Cardiac muscle cell (in vitro differentiated cells and primary cell): ENCODE measurements at regions not wholly inside any gene's neighbourhood (a gene's known extent, or its start where the extent isn't known, plus 50 kb on each side); places are given as distances from the start of the nearest gene placed in this dataset.

Experiments
- DNase-seq, 2 donors: peaks; one replicate each; pipeline versions ENCODE4 v3.0.0 to v3.0.0-alpha.2; 2010 to 2017; ENCODE audit warnings: low read depth in 1 of 2, low spot score in 1 of 2
- H3K27ac ChIP-seq: fragments of 200-600 bp; sonication (generic); 2 replicates; pipeline ENCODE4 v1.5.1; 2016
- H3K27me3 ChIP-seq: fragments of 200-600 bp; sonication (generic); 2 replicates; pipeline ENCODE4 v1.6.0; 2016; ENCODE audit warnings: control low read depth
- H3K36me3 ChIP-seq: fragments of 200-600 bp; sonication (generic); 2 replicates; pipeline ENCODE4 v1.5.1; 2016; ENCODE audit warnings: control low read depth
- H3K4me1 ChIP-seq: fragments of 200-600 bp; sonication (generic); 2 replicates; pipeline ENCODE4 v1.8.1; 2017; ENCODE audit warnings: low read depth, mild to moderate bottlenecking, mixed run types
- H3K4me3 ChIP-seq: fragments of 200-600 bp; sonication (generic); 2 replicates; pipeline ENCODE4 v1.5.1; 2016; ENCODE audit warnings: mild to moderate bottlenecking
- H3K9me3 ChIP-seq: fragments of 200-600 bp; sonication (generic); 2 replicates; pipeline ENCODE4 v1.5.1; 2017; ENCODE audit warnings: low read depth, mild to moderate bottlenecking, control low read depth
- CTCF ChIP-seq: IDR thresholded peaks from 2 replicates; pipeline ENCODE4 v1.5.1; 2012; ENCODE audit warnings: low read depth, mild to moderate bottlenecking, low read length

DNA sequence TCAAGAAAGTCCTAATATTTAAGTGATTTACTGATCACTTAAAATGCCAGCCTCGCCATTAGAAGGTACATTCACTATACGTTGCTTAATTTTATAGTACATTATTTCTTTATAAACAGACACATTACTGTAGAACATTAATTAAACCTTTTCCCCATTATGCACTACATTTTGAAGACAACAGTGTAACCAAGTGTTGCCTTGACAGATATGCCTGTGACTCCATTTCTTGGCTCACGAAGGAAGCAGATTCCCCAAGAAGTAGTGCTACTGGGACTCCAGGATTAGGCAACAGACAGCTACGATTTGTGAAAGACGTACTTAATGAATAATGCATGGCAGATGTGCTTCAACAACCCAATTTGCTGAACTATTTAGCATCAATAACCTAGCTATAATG lies 394.8 kb downstream of the RPS29 start:
- no peak for TF ChIP-seq CTCF
- H3K27ac ChIP-seq = no peak overlapping the region
- no peaks in the 10 kb centered on the region for H3K9me3 ChIP-seq
- no peak overlapping the region for H3K4me3 ChIP-seq
- peaks cover 4% of the 10 kb centered on the region for H3K4me1 ChIP-seq
- no peak for DNase-seq
- H3K27me3 ChIP-seq = no peaks in the 10 kb centered on the region
- no peaks in the 10 kb centered on the region for H3K36me3 ChIP-seq

GRCh38 chr14:49189375-49189774 lies 396.8 kb downstream of the RPS29 start:
- no peak for TF ChIP-seq CTCF
- Histone ChIP-seq H3K27ac (no peak overlapping the region), H3K36me3 (no peaks in the 10 kb centered on the region), H3K4me3 (no peak overlapping the region), H3K4me1 (no peaks in the 10 kb centered on the region), H3K9me3 (no peaks in the 10 kb centered on the region), H3K27me3 (no peaks in the 10 kb centered on the region)
- no peak for DNase-seq

GRCh38 chr14:49187799-49188198 lies 398.4 kb downstream of the RPS29 start:
- no peaks in the 10 kb centered on the region for H3K4me1 ChIP-seq
- TF ChIP-seq CTCF = no peak
- no peaks in the 10 kb centered on the region for H3K27me3 ChIP-seq
- H3K36me3 ChIP-seq = no peaks in the 10 kb centered on the region
- no peak overlapping the region for H3K4me3 ChIP-seq
- no peak for DNase-seq
- H3K27ac ChIP-seq = no peak overlapping the region
- H3K9me3 ChIP-seq = no peaks in the 10 kb centered on the region

DNA sequence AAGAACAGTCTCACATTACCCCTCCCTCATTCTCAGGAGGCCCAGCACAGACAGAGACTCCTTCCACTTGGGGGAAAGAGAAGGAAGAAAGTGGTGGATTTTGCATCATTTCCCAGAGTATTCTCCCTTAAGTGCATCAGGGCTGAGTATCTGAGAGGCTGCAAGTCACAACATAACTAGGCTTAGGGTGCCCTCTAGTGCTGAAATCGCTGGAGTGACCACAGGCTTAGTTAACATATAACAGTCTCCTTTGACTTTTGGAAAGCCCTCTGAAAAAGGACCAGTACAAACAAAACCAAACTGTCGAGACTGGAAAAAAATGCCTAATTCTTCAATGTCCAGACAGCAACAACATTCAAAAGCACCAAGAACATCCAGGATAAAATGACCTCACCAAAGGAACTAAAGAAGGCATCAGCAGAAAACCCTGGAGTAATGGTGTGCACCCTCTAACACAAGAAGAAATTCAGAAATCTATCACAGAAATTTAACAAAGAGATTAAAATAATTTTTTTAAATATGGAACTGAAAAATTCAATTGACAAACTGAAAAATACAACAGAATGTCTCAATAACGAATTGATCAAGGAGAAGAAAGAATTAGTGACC lies 412.3 kb downstream of the RPS29 start:
- Histone ChIP-seq H3K27ac (no peak overlapping the region), H3K4me1 (no peaks in the 10 kb centered on the region), H3K27me3 (no peaks in the 10 kb centered on the region), H3K9me3 (no peaks in the 10 kb centered on the region), H3K36me3 (no peaks in the 10 kb centered on the region), H3K4me3 (no peak overlapping the region)
- peak; percentile 76 for TF ChIP-seq CTCF
- DNase-seq = peak; percentile 74 to 82

GRCh38 chr14:49164074-49164473 lies 422.1 kb downstream of the RPS29 start:
- no peaks in the 10 kb centered on the region for H3K9me3 ChIP-seq
- no peaks in the 10 kb centered on the region for H3K4me1 ChIP-seq
- H3K27me3 ChIP-seq = no peaks in the 10 kb centered on the region
- H3K4me3 ChIP-seq = no peak overlapping the region
- DNase-seq = no peak
- TF ChIP-seq CTCF = no peak
- H3K27ac ChIP-seq = no peak overlapping the region
- no peaks in the 10 kb centered on the region for H3K36me3 ChIP-seq

GRCh38 chr14:49160983-49161382 lies 425.2 kb downstream of the RPS29 start:
- Histone ChIP-seq H3K4me3 (no peak overlapping the region), H3K4me1 (no peaks in the 10 kb centered on the region), H3K27ac (no peak overlapping the region), H3K9me3 (no peaks in the 10 kb centered on the region), H3K36me3 (no peaks in the 10 kb centered on the region), H3K27me3 (no peaks in the 10 kb centered on the region)
- no peak for TF ChIP-seq CTCF
- DNase-seq = no peak
